CD4-positive, alpha-beta T cell treated with Interleukin-15 for 4 hours (primary cell): ENCODE measurements at regions not wholly inside any gene's neighbourhood (a gene's known extent, or its start where the extent isn't known, plus 50 kb on each side); places are given as distances from the start of the nearest gene placed in this dataset.

Experiments
- DNase-seq: peaks from one replicate; pipeline ENCODE4 v3.0.0-alpha.2; 2020; ENCODE audit warnings: low spot score

DNA sequence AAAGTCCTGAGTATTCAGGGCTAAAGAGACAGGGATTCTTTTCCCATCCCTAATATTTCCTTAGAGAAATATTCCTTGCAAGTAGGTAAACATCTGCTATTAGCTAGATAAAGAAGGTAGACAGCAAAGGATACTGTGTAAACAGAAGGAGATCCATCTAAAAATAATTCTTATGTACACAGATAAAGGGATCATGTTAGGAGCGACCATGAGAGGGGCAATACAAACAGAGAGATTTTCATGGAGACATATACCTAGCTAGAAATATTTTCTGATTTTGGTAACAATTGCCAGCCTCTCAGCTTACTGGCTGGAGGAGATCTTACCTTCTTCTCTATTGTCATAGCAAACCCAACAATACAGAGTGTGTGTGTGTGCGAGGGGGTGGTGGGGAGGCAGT is 184.6 kb upstream of the DMAC1 start:
- no peak for DNase-seq

DNA sequence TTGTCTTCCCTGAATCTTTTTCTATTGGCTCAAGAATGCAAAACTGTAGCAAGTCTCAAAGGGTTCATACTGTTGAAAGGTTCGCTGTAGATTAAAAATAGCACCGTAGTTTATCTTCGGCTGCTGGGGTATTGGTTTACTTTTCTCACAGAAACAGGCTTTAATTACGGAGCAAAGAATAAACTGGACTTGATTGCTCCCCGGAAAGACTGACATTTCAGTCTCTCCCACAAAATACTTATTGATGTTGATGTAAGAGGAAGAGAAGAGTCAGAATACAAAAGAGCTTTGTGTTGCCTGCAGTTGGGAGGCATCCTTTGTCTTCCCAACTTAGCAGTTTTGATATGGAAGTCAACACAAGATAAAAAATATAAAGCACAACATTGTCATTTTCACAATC is 183.9 kb upstream of the DMAC1 start:
- no peak for DNase-seq

DNA sequence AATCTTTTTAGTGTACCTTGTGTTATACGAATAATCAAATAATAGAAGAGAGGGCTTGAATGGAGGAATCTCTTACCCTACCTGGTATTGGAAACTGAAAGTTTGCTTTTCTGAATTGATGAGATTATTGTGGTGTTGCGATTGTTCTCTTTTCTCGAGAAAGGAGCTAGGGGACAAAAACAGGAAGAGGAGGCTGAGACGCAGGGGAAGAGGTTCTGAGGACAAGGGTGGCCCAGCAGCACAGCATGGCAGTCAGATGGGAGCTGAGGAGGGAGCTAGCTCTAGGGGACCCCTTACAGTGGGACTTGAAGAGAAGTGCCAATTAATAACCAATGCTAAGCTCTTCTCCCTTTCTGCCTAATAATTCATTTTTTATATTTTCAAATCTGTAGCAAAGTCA is 183.3 kb upstream of the DMAC1 start:
- peak; percentile 8 for DNase-seq

DNA sequence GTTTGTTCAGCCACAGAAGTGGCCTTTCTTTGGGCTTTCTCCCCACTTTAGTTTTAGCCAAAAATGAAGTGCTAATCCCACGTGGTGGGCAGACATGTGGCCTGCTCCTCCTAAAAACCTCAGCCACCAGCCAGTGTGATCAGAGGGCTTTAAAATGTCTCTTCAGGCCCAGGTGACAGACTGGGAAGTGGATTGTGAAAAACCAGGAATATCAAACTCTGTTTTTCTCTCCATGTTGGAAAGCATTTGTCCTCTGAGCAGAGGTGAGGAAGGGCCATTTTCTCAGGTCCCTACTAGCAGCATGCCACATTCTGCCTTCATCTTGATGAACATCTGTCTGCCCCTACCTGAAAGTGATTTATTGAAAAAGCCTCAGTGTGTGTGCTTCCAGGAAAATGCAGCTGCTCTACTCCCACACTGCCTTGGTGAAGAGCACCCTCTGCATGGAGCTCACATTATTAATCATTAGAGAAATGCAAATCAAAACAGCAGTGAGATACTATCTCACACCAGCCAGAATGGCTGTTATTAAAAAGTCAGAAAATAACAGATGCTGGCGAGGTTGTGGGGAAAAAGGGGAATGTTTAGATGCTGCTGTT is 181.2 kb upstream of the DMAC1 start:
- DNase-seq = no peak

DNA sequence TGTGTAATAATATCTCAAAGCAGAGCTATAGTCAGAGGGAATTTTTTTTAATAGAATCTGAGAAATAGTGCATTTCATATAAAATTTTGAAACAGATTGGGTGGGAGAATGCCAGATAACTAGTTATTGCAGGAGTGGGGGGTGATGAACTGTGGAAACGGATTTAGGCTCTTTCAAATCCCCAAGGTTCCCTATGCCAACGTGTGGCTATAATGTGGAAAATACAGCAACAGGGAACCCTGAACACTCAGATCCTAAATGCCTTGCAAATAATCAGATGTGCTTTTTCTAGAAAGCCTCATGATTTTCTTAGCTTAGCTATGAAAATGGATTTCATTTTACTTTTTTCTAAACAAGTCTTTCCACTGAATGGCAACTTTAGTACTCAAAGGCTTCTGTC is 180.5 kb upstream of the DMAC1 start:
- DNase-seq = no peak

DNA sequence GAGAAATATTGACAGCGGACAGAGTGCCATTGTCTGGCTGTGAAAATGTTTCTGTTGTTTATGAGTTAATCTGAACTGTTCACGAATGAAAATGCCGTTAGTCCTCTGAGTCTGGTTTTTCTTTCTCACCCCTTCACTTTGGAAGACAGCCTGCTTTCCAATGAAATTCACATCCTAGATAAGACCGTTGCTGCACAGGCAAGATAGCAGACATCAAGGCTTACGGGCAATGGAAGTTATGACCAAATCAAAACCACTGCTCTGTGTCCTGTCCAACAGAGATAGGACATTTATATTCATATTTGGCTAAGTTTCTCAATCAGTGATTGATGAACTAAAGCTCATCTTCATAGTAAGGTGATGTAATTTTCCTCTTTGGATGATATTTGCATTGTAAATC is 180.0 kb upstream of the DMAC1 start:
- no peak for DNase-seq

DNA sequence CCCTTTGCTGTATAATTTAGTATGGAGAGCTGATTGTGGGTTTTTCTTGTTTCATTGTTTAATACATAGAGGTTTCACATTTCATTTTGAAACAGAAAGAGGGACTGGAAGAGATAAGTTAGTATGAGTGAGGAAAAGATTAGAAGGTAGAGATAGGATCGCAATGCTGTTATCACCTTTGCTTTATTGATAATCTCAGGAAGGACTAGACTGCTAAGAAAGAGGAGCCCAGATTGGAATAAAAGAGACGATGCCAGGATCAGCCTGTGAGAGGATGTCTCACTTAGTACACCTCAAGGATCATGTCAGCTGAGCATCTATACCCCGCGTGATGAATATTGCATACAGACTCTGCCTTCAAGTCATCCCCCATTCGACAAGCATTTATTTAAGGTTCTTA is 178.0 kb upstream of the DMAC1 start:
- no peak for DNase-seq

DNA sequence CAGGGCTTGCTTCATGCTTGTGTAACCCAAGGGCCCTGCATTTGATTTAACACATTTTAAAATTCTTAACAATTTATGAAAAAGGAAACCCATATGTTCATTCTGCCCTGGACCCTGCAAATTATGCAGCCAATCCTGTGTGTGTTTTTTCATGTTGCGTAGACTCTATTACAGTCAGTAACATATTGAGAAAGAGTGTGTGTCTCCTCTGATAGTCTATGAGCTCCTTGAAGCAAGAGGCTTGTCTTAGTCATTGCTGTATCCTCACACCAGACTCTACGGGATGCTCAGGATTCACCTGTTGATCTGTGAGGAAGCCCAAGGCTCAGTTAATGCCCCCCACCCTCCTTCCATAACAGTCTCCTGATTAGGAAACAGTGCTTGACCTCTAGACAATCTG is 177.3 kb upstream of the DMAC1 start:
- DNase-seq = no peak

DNA sequence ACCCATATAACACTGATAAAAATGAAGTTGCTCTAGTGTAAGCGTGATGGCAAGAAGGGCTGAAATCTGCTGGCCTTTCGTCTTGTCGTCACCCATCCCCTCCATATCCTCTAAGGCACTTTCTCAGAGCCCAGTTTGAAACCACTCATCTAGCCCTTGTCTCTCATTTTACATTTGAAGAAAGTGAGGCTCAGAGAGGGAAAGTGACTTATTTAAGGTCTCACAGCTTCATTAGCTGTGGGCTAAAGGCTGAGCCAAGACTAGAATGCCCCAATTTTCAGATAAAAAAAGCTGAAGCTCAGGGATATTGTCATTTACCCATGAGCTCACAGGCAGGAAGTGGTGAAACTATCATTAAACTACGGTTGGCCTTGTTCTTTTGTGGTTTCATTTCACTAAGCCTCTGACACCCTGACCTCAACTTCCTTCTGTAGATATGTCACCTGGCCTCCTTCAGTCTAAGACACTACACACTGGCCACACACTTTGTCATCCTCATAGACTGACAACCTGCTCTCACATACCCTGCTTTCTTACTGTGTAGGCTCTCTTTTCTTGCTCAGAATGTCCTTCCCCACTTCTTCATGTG is 176.7 kb upstream of the DMAC1 start:
- peak; percentile 81 for DNase-seq

DNA sequence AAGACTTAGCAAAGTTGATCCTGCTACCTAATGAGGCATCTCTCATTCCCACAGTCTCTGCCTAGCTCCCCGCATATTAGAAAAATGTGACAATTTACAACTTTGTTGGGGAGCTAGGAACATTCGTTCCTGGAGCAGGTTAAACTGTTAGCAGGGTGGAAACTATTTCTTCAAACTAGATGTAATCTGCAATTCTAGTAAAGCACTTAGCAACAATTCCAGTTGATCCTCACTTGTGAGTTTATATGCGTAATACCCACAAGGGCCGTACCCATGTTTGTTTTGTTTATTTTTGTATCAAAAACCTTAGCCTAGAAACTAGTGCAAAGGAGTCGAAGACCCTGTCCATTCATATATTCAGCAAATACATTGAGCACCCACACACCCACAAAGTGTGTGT is 175.8 kb upstream of the DMAC1 start:
- DNase-seq = no peak

DNA sequence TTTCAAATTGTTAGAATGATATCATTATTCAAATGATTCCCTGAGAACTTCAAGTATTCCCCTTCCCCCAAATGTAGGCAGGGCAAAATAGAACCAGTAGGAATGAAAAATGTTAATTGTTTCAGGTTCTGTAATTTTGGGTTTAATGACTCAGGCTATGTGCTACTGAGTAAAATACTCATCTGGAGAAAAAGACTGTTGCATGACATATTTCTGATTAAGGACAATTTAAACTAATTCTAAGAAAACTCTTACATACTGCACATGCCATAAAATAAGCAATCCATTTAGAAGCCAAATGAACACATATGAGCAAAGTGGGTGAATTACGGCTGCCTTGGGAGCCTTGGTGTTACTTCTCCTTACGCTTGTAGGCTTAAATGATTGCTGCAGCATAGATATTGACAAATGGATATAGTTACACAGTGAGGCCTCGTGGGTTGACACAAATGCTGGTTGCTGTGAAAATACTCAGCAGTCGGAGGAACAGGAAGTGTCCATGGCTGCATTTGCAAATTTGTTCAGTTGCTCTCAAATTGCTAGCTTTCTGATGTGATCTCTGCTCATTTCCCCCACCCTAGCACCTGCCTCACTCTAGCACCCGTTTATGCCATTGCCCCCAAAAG is 174.9 kb upstream of the DMAC1 start:
- peak; percentile 8 for DNase-seq

DNA sequence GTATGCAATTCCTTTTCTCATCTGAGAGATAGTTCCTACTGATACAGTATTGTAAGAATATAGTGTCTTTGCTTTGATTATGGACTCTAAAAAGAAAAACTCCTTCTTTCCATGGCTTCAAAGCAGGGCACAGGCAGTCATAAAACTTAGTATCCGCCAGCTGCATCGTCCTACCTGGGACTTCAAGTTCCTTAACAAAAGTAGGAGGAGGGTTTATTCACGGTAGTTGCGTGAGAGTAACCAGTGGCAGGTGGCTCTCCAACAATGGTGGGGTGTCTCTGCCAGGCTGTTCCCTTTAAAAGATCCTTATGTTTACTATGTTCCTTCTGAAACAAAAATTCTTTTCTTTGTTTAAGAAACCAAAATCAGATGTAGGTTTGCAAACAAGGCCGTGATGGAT is 173.5 kb upstream of the DMAC1 start:
- DNase-seq = no peak

DNA sequence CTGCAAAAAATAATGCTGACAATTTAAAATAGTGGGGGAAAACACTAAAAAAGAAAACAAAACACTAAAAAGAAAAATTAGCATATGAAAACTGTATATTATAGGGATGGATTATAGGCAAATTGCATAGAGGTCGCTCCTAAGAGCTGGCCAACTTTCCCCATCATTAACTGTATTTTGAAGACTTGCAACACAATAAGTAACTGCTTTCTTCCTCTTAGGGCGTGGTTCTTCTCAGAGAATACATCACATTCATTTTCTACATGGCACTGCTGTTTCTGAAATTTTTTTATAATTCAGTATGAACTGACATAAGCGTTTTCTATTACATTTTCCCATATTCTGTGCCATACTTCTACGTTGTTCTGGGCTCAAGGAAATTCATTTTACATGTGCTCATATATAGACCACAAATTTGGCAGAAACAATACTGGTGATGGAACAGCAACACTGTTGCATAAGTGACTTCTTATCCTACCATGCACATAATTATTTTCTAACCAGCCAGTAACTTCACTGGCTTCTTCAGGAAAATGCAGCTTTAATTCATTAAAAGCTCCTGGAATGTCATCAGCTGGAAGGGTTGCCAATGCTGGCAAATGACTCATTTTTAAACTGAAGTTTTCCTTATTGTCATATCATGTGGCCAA is 171.2 kb upstream of the DMAC1 start:
- DNase-seq = no peak

DNA sequence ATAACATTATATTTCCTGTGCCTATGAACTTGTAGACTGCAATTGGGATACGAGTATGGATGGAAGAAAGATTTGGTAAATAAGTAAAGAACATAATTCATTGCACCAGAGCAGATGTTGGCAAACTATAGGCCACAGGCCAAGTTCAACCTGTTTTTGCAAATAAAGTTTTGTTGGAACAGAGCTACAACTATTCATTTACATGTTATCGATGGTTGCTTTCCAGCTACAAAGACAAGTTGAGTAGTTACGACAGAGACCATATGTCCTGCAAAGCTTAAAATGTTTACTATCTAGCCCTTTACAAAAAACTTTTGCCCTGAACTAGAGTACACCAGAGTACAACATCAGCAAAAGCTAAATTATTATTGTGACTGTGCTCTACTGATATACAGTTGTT is 169.1 kb upstream of the DMAC1 start:
- no peak for DNase-seq

DNA sequence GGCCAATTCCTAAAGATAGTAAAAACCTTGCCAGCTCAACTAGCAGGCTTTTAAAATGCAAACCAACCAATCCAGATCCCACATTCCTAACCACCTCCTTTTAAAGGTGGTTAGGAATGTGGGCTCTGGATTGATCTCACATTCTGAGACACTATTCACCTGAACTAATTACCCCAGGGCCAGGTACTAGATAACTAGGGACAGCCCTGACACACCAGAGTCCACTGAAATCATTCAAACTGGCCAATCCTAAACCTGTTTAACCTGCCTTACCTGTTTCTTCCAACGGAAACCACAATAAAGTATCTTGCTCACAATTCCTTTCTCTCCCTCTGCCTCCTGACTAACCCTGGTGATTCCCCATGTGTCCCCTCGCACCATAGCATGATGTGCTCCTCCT is 168.3 kb upstream of the DMAC1 start:
- no peak for DNase-seq

DNA sequence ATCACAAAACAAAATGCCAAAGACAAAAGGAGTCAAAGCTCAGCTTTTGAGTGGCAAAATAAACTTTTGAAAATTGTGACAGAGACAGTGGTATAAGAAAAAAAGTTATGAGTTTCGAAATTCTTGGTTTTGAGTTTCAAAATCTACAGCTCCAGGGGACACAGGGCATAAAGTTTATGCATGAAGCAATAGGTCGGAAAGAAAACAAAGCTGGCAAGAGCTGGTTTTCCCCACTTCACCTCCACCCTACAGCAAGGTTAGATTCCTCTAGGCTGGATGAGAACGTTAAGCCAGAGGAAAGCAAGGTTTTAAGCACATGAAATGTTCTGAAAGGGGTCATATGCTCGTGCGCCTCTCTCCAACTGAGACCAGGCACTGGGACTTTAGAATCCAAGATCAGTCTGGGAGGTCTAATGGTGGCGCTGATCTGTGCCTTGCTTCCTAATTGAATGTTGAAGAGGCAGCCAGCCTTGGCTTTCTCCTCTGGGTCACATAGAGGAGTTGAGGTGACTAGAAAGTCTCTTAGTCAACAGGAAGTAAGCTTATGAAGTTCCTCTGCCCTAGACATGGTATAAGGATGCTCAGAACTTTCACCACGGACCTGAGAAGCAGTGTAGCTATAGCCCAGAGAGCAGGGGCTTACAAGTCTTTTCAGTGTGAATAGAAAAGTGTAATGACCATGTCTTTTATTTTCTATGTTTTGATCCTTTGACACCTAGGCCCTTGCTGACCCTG is 167.7 kb upstream of the DMAC1 start:
- DNase-seq = no peak

DNA sequence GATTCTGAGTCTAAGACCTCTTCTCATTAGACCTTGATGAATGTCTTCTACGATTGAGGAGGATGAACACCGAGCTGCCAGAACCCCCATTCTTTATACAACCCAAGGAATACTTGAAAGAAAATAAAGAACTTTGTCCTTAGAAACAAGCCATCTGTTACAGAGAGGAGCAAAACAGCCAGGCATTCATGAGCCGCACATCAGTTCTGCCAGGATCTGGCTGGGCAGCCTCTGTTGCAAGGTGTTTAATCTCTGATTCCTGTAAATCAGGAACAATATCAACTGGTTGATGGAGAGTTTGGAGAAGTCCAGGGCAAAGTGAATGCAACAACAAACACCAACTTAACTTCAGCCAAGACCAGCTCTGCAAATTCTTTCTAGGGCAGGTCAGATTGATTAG is 165.5 kb upstream of the DMAC1 start:
- no peak for DNase-seq

DNA sequence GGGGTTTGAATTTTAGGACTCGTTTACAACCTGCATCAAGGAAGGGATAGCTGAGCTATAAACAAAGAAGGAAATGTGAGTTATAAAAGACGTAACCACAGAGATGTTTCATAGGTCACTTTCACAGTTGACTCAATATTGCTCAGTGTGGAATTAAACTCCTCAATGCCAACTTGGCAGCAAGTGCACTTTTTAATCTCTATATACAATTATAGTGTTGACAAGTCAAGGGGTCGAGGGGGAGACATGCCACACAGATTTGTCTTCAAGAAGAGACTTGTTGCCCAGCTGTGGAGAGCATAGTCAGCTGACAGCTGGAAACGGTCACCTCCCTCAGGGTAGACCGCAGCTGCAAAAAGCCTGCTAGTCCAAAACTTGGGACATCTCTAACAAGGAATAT is 163.4 kb upstream of the DMAC1 start:
- no peak for DNase-seq

DNA sequence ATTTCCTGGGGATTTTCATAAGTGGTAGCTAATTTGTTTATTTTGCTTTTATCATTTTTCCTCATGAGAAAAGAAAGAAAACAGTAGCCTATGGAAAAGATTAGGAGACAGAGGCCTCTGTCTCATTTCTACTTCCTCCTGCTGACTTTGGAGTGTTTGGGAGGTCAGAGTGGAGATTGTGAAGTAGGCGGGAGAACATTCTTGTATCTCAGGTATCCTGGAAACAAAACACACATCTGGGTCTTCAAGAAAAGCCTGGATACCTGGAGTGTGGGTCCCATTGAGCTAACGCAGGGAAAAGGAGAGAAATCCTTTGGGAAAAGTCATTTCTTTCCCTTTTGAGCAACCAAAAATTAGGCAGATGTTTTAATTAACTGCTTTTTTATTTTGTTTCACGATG is 161.5 kb upstream of the DMAC1 start:
- DNase-seq = no peak

DNA sequence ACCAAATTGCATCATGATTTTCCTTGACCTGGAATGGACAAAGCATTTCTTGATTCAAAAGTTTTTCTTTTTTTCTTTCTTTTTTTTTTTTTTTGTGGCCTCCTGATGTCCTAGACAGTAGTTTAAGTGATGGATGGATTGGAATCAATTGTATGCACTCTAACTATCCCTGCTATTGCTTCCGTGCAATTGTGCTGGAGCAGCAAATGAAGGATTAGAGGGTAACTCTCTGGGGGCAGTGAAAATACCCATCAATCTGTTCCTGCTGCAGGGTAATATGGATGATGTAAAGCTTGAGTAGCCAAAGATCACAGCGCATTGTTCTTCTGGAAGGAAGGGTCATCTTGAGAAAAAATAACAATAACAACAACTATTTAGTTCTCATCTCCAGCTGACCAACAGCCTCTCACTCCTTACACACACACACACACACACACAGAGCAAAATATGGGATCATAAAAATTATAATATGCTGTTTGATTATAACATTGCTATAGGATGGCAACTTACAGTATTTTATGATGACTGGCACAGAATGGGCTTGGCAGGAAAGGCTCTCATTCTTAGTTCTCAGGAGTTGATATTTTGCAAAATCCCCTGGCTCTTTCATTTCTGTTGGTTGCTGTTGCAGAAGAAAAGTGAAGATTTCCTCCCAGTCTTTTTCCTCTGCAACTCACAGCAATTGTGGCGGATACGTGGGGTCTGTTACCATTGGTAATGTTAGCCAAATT is 160.9 kb upstream of the DMAC1 start:
- DNase-seq = no peak

DNA sequence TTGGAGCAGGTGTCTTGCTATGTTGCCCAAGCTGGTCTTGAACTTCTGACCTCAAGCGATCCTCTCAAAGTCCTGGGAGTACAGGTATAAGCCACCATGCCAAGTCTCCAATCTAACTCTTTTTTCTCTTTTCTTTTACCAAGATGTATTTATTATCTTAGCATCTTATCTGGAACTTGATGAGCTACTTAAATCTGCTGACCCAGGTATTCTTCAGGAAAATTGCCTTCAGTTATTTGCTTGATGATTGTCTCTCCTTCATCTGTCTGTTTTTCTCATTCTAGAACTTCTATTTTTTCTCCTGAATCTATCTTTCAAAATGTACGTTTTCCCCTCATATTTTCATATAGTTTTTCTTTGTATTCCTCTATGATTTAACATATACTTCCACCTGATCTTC is 158.2 kb upstream of the DMAC1 start:
- DNase-seq = no peak

DNA sequence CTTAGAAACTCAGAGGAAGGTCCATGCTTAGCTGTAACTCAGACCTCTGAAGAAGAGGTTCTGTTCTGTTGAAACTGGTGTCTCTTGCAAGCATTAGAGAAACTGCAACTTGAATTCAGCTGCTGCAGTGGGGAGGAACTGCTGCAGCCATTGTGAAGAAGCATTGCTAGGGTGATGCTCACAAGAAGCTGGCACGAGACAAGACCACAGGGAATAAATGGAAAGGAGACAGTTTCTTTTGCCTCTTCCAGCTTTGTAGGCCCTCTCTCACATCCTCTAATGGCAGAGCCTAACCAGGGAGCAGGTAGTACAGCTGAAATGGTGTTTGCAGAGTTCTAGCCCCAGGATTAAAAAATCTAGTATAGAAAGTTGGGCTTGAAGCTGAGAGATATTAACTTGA is 148.0 kb upstream of the DMAC1 start:
- no peak for DNase-seq
